K562 (cell line): ENCODE measurements at regions not wholly inside any gene's neighbourhood (a gene's known extent, or its start where the extent isn't known, plus 50 kb on each side); places are given as distances from the start of the nearest gene placed in this dataset.

Experiments
- EHMT2 ChIP-seq: fragments of 450-650 bp; IDR thresholded peaks from 2 replicates; pipeline ENCODE4 v1.6.1; 2018; ENCODE audit warnings: antibody characterized with exemption
- ELF1 ChIP-seq: fragments of 200-800 bp; sonication (Bioruptor generic); IDR thresholded peaks from 2 replicates; pipeline ENCODE4 v1.6.1; 2016; ENCODE audit warnings: missing genetic modification characterization, missing compliant biosample characterization
- SIX5 ChIP-seq, 2 experiments: IDR thresholded peaks; 2 replicates each; pipeline ENCODE4 v1.6.1; 2011; ENCODE audit warnings: low read length in 2 of 2, borderline replicate concordance in 1 of 2, low read depth in 1 of 2, mild to moderate bottlenecking in 1 of 2, moderate library complexity in 1 of 2; ENCODE audit not compliant: insufficient read depth in 1 of 2
- ZBTB40 ChIP-seq, 2 experiments: fragments of 450-650 bp in 1 of 2; sonication (generic) in 1 of 2; formaldehyde crosslinking in 1 of 2; IDR thresholded peaks; 2 replicates each; pipeline versions ENCODE4 v1.7.1 to v1.9.0; 2016 to 2022; ENCODE audit warnings: inconsistent platforms in 1 of 2, mild to moderate bottlenecking in 1 of 2, missing genetic modification reagents in 1 of 2
- ZNF197 ChIP-seq: fragments of 200-800 bp; sonication (Bioruptor generic); IDR thresholded peaks from 2 replicates; pipeline ENCODE4 v1.6.1; 2016; ENCODE audit warnings: low read depth, missing genetic modification characterization, missing compliant biosample characterization

- no peak for TF ChIP-seq ZBTB40 (IDR thresholded peaks at IDR 0.05)
- TF ChIP-seq ZBTB40 (CRISPR knock-in tag; IDR thresholded peaks at IDR 0.05) = no peak
- no peak for TF ChIP-seq EHMT2
- TF ChIP-seq ZNF197 (CRISPR knock-in tag) = no peak
- no peak for TF ChIP-seq ELF1
- TF ChIP-seq SIX5 (IDR thresholded peaks at IDR 0.05; ENCODE audit: borderline replicate concordance in 1 of 2, insufficient read depth in 1 of 2, low read depth in 1 of 2, low read length in 2 of 2) = no peak
Measured at GRCh38 chr9:75628952-75629351, 261.5 kb upstream of the PCSK5 start (continued).
